ENCODE measurements at regions not wholly inside any gene's neighbourhood (a gene's known extent, or its start where the extent isn't known, plus 50 kb on each side); places are given as distances from the start of the nearest gene placed in this dataset.

- TF ChIP-seq GATA2 (IDR thresholded peaks at IDR 0.05; ENCODE audit: low read depth, low read length), result no peak
- no peak for TF ChIP-seq GATA3 (IDR thresholded peaks at IDR 0.05; ENCODE audit: low read depth, low read length)
These were observed 208.1 kb downstream of the ASB1 start for GRCh38 chr2:238634701-238635357.

- TF ChIP-seq GATA3 (IDR thresholded peaks at IDR 0.05; ENCODE audit: low read depth, low read length) (no peak), GATA2 (IDR thresholded peaks at IDR 0.05; ENCODE audit: low read depth, low read length) (peak; percentile 91)
These were observed 208.9 kb downstream of the ASB1 start for GRCh38 chr2:238635647-238636051.

- TF ChIP-seq GATA3 (IDR thresholded peaks at IDR 0.05; ENCODE audit: low read depth, low read length), result no peak
- 0 out of 2 replicates have a peak, but pooled peaks have one; percentile 30 for TF ChIP-seq GATA2 (IDR thresholded peaks at IDR 0.05; ENCODE audit: low read depth, low read length)
These were observed 209.7 kb downstream of the ASB1 start for GRCh38 chr2:238636269-238637073.

- TF ChIP-seq GATA3 (IDR thresholded peaks at IDR 0.05; ENCODE audit: low read depth, low read length), result no peak
These were observed 209.5 kb upstream of the TWIST2 start for GRCh38 chr2:238638100-238638981.

GRCh38 chr2:238638982-238639628 is 208.8 kb upstream of the TWIST2 start:
- TF ChIP-seq GATA2 (IDR thresholded peaks at IDR 0.05; ENCODE audit: low read depth, low read length) (no peak), GATA3 (IDR thresholded peaks at IDR 0.05; ENCODE audit: low read depth, low read length) (no peak)

- no peak for TF ChIP-seq GATA2 (IDR thresholded peaks at IDR 0.05; ENCODE audit: low read depth, low read length)
- TF ChIP-seq GATA3 (IDR thresholded peaks at IDR 0.05; ENCODE audit: low read depth, low read length), result no peak
These were observed 207.4 kb upstream of the TWIST2 start for GRCh38 chr2:238640486-238640885.

GRCh38 chr2:238642973-238643372 is 204.9 kb upstream of the TWIST2 start:
- TF ChIP-seq GATA2 (IDR thresholded peaks at IDR 0.05; ENCODE audit: low read depth, low read length), result no peak
- TF ChIP-seq GATA3 (IDR thresholded peaks at IDR 0.05; ENCODE audit: low read depth, low read length), result no peak

- no peak for TF ChIP-seq GATA3 (IDR thresholded peaks at IDR 0.05; ENCODE audit: low read depth, low read length)
- TF ChIP-seq GATA2 (IDR thresholded peaks at IDR 0.05; ENCODE audit: low read depth, low read length), result no peak
These were observed 204.4 kb upstream of the TWIST2 start for GRCh38 chr2:238643400-238643907.

GRCh38 chr2:238644095-238645081 is 203.5 kb upstream of the TWIST2 start:
- TF ChIP-seq GATA2 (IDR thresholded peaks at IDR 0.05; ENCODE audit: low read depth, low read length), result no peak
- no peak for TF ChIP-seq GATA3 (IDR thresholded peaks at IDR 0.05; ENCODE audit: low read depth, low read length)

- TF ChIP-seq GATA2 (IDR thresholded peaks at IDR 0.05; ENCODE audit: low read depth, low read length) (no peak), GATA3 (IDR thresholded peaks at IDR 0.05; ENCODE audit: low read depth, low read length) (no peak)
These were observed 202.8 kb upstream of the TWIST2 start for GRCh38 chr2:238645095-238645494.

- no peak for TF ChIP-seq GATA3 (IDR thresholded peaks at IDR 0.05; ENCODE audit: low read depth, low read length)
- TF ChIP-seq GATA2 (IDR thresholded peaks at IDR 0.05; ENCODE audit: low read depth, low read length), result no peak
These were observed 202.2 kb upstream of the TWIST2 start for GRCh38 chr2:238645716-238646115.

GRCh38 chr2:238646281-238646680 is 201.6 kb upstream of the TWIST2 start:
- TF ChIP-seq GATA3 (IDR thresholded peaks at IDR 0.05; ENCODE audit: low read depth, low read length) (no peak), GATA2 (IDR thresholded peaks at IDR 0.05; ENCODE audit: low read depth, low read length) (no peak)

Measured in SH-SY5Y (cell line).